Activated CD4-positive, alpha-beta T cell treated with anti-CD3 and anti-CD28 coated beads, Interleukin-2, amount 50 U/mL, for 48 hours (primary cell): ENCODE measurements at regions not wholly inside any gene's neighbourhood (a gene's known extent, or its start where the extent isn't known, plus 50 kb on each side); places are given as distances from the start of the nearest gene placed in this dataset.

Source experiments
- DNase-seq, 2 experiments: peaks; one replicate each; pipeline ENCODE4 v3.0.0-alpha.2; 2020

DNA sequence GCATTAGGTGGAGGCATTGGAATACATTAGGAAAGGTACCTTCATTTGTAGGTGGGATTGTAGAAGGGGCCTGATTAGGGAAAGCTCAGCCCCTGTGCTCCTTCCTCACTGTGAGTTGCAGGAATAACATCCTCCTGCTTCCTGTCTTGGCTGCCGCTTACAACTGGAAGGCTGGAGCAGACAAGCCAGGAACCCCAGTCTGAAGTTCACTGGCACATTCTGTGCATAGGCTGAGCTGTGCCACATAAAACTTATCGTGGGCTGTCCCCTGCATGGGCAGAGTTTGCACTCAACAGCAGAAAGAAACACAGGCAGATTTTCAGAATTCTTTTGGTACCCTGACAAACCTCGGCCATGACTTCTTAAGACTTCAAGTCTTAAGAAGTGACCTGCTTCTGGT lies 200.1 kb downstream of the SALL1 start:
- DNase-seq, result no peak

DNA sequence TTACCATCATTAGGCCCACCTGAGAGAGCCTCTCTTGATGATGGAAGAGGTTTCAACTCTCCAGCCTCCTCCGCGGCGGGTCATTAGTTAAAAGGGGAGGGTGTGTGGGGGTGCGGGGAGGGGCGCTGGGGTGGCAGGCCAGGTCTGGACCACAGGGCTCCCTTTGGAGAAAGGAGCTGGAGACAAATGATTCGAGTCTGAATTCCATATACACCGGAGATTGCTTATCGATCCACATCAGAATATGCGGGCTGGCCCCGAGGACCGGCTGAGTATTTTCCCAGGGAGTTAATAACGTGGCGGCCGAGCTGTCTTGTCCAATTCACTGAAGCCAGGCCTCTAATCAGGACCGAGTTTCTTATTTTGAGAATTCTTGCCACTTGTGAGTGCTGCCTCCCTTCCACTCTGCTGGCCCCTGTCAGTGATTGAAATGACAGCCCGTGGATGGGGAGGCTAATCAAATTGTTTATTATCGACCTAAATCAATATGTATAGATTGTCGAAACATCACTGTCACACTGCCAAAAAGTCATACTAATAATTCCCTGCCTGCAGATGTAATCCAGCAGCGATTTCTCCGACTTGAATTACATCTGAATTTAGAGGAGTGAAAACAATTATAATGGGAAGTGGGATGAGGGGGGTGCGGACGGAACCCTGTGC lies 202.7 kb downstream of the SALL1 start:
- DNase-seq, result no peak

DNA sequence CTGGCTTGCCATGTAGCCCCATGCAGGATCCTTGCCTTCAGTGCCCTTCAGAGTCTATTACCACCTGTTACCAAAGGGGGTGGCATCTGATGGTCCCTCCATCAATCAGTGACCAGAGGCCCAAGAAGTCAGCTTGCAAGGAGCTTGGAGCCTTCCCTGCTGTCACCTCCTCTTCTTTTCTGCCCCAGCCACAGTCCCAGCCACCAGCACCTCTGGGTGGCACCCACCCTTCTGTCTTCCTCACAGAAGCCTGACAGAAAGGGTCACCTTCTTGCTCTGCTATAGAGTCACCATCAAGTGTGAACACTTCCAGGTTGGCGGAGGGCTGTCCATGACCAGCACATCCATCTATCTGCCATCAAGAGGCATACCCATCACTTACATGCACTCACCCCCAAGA lies 203.2 kb downstream of the SALL1 start:
- DNase-seq, result no peak

DNA sequence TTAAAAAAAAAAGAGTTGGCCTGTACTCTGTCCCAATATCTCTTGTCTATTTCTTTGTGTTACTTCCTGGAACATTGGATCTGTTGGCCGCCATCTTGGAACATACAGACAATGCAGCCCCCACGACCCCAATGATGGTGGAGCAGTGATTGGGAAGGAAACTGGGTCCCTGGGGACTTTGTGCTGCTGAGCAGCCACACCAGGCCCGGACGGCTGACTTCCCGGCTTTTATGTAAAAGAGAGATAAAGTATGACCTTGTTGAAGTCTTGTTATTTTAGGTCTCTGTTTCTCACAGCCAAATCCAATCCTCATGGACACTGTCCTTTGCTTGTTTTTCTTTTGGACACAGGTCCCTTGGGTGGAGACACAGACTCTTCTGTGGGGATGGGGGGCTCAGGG lies 204.5 kb downstream of the SALL1 start:
- no peak for DNase-seq

DNA sequence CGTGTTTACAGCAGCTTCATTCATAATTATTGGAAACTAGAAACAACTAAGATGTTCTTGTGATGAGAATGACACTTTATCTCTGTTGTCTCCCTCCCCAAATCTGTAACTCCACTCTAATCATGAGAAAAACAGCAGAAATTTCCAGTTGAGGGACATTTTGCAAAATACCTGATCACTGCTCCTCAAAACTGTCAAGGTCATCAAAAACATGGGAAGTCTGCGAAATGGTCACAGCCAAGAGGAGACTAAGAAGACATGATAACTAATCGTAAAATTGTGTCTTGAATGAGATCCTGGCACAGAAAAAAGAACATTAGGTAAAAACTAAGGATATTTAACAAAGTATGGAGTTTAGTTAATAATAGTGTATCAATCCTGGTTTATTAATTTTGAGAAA lies 204.2 kb downstream of the CYLD start:
- DNase-seq, result no peak

DNA sequence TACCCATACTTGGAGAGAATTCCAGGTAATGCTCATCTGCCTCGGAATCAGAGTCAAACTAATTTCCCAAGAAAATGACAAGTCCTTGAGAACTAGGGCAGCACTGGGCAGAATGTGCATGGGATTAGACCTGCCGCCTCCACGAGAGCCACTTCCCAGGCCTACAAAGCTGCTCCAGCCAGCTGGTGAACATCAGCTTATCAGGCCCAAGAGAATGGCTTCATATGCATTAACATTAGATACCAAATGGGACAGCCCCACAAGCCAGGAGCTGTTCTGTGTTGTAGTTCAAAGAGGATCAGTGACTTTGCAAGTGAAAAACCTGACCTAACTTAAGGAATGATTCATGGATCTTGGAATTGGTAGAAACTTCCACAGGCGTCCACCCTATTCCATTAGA lies 203.3 kb downstream of the CYLD start:
- DNase-seq, result no peak

DNA sequence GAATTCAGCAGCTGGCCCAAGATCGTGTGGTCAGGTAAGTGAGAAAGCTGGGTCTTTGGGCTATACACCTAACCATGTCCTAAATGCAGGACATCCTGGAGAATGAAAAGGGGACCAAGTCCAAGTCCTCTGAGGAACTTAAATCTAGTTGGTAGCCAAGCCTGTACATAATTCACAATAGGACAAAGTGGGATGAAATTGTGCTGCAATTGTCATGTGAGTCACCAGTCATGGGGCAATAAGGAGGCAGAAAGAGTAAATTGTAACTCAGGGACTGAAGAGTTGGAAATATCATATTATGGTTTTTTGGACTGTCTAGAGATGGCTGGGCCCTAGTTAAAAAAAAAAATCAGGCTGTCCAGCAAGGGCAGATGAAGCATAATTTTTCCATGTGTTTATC lies 202.6 kb downstream of the CYLD start:
- DNase-seq, result no peak

DNA sequence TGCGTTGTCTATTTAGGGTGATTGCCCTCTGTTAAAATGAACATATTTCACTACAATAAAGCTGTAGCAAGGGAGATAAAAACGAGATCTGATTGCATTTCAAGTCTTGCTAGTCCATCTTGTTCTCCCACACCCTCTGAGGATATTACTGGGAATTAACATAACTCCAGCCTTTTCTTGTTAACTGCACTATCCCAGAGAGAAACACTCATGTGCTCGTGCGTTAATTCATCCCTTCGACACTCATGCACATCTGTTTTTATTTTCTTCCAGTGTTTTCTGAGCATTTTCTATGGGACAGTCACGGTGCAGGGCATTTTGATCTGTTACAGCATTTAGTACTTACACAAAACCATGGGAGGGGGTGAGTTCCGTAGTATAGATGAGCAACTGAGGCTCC lies 202.1 kb downstream of the CYLD start:
- no peak for DNase-seq

DNA sequence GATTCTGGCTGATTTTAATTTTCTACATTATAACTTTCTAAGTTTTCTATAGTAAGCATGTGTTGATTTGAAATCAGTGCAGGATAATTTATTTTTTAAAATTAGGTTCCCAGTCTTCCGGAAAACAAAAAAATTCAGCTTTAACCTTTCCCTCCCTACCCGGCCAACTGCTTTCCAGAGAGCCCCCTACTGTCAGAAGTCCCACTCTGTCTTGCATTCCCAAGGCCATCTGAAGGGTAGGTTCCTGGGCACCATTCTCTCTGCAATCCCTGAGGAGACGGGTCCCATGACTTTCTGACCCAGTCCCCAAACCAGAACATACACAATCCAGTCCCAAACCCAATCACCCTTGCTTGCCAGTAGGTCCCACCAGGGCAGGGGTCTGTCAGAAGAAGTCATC lies 200.3 kb downstream of the CYLD start:
- DNase-seq, result no peak

DNA sequence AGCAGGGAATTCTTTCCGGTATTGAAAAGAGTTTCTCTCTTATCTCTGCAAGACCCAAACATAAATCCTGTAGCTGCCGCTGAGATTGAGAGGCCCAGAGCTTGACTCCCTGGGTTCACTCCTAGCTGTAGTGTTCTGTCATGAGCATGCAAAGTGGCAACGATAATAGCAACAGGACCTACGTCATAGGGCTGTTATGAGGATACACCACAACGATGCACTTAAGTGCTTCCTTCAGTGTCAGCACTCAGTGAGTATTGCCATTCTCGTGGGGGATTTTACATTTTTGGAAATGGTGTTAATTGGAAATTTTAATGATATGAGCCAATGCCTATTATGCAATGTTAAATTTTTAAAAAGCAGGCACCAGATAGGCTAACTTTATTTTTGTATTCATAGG lies 199.8 kb downstream of the CYLD start:
- no peak for DNase-seq

DNA sequence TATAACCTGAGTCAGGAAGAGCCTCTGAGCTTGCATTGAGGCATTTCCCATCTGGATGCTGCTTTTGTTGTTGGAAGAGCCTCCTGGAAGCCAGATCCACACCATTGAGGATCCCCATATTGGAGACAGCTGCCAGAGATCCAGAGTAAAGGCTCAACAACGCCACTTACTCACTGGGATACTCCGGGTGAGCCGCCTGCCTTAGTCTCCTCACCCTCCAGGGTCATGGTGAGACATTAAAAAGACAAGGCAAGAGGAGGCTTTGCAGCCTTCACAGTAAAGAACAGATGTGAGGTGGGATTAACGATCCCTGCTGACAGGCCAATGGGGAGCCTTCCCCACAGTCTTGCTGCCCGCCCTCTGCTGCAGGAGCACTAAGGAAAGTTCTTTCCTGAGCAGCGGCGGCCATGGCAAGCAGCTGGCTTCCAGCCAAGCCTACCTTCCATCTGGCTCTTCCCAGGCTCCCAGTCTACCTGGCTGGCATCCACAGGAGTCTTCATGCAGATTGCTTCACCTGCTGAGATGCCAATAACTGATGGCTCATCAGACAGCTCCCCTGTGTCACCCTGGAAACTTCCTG lies 198.5 kb downstream of the CYLD start:
- no peak for DNase-seq

DNA sequence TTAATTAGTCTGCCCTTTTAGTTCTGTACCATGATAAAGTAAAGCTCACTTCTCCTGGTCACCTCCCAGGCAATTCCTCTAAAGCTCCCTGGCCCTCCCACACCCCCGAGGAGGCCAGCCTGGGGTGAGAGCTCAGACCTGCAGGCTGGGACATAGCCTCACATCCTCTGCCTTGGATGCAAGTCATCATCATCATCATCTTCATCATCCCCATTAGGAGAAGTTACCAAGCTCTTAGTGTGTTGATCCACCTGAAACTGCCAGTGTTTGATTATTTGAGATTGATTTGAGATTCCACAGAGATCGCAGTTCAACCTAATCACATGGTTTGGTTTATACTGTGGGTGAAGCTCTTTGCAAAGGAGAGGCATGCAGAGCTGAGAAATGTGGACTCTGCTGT lies 197.5 kb downstream of the CYLD start:
- no peak for DNase-seq

DNA sequence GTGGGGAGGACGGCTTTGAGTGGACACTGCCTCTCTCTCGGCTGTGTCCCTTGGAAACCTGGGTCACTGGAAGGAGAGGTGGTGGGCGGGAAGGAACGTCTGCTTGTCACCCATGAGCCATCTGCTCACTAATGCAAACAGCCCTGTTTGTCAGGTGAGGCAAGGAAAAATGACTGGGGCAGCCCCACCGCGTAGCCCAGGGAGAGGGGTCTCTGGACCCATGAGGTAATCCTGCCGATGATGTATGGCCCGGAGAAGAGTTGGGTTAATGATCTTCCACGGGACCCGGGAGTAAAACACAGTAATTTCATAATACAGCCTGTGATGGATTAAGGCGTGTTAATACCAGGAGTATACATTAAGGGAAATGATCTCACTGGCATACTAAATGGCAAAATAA lies 197.0 kb downstream of the CYLD start:
- no peak for DNase-seq

DNA sequence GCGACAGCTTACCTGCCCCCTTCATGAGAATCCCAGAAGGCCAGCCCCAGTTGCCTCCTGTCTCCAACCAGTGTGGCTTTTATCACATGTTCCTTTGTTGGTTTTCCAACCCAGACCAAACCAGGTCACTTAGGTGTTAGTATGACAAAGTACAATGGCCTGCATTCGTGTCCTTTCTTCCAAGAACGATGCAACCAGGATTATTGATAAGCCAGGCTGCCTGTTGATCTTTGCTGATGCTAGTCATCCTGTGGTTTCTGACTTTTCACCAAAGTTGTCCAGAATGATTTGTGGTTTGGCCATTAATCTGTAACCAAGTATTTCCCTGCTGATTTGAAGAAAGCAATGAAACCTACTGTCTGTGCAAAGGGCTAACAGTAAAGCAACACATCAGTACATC lies 191.4 kb downstream of the CYLD start:
- DNase-seq, result no peak

DNA sequence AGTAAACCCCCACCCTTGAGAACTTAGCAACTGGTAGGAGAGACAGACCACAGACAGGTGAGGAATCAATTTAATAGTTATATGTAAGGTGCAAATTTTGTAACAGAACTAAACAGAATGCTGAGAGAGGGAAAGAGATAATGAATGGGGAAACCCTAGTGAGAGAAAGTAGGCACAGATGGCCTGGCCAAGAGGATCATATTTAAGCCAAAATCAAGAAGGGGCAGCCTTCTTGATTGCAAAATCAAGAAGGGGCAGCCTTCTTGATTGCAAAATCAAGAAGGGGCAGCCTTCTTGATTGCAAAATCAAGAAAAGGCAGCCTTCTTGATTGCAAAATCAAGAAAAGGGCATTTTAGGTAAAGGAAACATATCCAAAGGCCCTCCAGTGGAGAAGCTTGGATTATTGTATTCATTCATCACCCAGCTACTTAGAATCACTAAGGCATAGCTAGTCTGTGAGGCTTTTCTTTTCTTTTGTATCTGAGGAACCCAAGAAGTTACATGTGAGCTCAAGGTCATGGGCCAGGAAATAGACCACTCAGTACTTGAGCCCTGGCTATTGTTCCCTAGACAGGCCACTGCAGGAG lies 190.6 kb downstream of the CYLD start:
- DNase-seq, result no peak

DNA sequence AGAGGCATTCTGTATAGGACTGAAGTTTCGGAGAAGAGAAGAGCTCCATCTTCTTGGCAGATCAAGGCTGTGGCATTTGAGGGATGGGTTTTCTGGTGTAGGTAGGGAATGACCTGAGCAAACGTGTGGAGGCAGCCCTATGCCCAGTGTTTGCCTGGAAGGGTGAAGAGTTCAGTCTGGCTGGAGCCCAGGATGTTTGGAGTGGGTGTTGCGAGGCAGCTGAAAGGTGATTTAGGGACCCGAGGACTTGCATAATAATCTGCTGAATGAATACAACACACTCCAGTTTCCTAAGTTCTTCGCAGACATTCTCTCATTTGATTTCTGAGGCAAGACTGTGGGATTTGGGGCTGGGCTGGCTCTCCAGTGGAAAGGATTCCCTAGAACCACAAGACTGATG lies 186.2 kb downstream of the CYLD start:
- DNase-seq, result no peak

DNA sequence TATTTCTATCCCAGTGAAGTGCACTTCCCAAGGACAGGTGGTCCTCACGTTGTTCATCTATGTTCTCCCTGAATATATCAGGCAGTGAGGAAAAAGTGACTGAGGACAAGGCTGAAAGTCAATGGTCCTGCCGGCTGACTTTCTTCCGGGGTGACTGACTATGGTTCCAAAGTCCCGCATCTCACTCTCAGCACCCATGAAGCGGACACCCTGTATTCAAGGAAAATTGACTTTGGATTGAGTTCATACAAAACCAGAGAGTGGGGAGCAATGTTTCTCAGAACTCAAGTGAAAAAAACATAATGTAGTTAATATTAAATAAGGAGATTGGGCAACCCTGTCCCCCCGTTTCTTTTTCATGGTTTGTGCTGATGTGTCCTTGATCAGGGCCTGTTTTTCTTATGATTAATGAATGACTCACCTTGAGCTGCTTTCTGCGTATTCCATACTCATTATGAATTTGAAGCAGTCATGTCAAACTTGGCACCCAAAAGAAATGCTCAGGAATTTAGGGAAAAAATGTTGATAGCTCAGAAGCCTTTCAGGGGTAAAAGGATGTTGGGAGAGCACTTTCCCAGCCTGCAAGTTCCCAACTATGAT lies 184.0 kb downstream of the CYLD start:
- no peak for DNase-seq

DNA sequence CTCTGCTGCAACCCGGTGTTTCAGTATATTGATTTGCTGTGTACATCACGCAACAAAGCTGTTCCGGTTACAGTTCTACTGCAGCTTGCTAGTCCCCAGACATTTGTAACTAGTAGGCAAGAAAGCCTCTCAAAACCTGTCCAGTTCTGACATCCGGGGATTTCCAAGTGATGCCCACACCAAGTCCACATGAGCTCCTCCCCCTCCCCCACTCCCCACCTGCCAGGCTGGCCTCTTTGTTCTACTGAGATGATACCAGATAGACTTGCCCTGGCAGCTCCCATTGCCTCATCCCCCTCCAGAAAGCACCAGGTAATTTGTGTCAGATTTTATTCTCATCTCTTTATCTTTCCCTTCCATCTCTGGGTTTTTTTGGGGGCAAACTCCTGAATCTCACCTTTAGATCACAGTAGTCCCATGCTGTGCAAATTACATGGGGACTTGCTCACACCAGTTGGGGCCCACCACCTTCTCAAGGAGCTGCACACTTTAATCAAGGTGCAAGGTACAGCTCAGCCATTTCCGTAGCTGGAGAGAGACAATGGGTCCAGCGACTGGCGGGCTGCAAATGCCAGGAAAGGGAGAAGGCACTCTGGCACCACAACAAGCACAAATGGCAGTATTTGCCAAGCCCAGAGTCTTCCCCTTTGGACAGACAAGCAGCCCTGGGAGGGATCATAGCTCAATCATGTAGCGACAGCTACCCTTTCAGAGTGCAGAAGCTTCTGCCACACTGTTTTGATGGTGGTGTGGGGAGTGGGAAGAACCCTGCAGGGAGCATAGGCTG lies 183.1 kb downstream of the CYLD start:
- no peak for DNase-seq

DNA sequence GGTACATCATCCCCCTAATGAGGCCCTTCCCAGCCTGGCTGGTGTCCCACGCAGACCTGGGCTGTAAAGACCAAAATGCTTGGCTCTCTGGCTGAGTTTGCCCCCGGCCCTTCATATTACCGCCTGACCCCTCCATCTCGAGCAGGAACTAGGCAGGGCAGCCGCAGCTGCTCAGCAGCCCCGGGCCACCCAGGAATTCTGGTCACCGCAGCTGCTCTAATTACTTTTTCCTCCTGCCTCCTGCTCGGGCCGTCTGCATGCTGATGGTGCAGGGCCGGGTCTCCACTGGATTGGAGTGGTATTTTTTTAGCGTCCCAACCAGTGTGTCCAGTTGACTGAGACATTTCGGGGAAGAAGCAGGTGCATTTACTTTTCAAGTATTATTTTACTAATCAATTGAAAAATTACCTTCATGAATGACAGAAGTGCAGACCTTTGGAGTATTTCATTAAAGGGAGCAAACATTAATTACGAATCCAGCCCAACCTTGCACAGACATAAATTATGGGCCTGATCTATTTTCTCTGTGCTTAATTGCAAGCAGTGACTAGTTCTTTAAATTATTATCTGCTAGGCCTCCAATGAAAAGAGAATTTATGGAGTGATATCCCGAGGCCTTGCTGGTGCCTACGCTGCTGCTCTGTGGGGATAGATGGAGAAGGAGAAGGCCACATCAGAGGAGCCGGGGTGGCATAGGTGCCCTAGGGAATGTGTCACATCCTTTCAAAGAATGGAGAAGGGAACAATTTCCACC lies 176.2 kb downstream of the CYLD start:
- no peak for DNase-seq

DNA sequence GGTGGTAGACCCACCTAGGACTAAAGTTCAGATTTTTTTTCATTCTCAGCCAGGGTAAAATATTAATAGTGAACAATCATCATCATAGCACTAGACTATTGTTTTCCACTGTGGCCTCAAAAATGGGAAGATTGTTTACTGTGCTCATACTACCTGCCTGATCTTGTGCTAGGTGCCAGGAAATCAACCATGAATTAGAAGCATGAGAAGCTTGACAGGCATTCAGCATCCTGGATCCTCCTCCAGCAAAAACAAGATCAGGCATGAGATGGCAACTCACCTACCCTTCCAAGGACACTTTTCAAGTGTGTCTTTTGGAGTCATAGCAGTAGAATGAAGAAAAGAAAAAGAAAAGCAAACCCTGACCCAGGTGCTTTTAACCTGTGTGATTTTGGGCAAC lies 174.2 kb downstream of the CYLD start:
- no peak for DNase-seq

DNA sequence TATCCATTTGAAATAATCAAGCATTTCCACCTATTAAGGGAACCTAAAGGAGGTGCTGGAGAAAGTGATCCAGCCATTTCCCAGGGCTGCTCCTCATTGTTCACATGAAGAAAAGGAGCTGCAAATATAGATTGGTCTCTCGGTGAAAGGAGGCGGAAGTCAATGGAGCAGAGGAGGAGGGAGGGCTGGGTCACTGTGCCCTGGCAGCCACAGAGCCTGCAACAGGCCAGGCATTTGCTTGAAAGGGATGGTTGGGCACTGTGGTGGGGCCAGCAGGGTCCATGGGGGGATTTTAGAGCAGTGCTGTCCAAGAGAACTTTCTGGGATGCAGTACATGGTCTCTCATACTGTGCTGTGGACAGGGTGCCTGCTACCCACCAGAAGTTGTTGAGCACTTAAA lies 173.2 kb downstream of the CYLD start:
- DNase-seq, result no peak

DNA sequence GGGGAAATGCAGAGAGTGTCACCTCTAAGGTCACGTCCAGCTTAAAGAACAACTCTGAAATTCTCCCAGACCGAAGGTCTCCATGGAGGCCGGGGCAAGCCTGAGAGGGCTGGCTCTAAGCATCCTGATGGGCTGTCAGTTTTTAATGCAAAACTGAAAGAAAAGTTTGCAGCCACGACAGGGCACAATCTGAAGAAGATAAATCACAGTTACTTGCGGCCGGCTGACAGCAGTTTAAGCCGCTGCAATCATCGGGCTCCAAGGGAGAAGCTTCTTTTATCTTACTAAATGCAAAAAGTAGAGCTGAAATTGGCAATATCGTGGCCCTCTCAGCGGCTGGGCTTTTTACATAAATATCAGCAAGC lies 168.8 kb downstream of the CYLD start:
- no peak for DNase-seq
